HEK293T (cell line): ENCODE measurements at regions not wholly inside any gene's neighbourhood (a gene's known extent, or its start where the extent isn't known, plus 50 kb on each side); places are given as distances from the start of the nearest gene placed in this dataset.
"Not testable (repeated sequence)": the region's sequence is repeated elsewhere in the genome, so short reads cannot be mapped to it uniquely, and the experiment has no call there.

ENCODE experiments used
- CTCF ChIA-PET: fragments of 350-600 bp; formaldehyde crosslinking; extraction: SDS; loops from one replicate; lab custom pipeline; 2021; ENCODE audit warnings: antibody characterized with exemption, inconsistent platforms; lab: Yijun Ruan, JAX
- POLR2A ChIA-PET: fragments of 350-600 bp; formaldehyde crosslinking; extraction: SDS; loops from one replicate; lab custom pipeline; 2020; ENCODE audit warnings: antibody characterized with exemption, inconsistent platforms; lab: Yijun Ruan, JAX
- DNase-seq: peaks from one replicate; pipeline ENCODE4 v3.0.0; 2012; ENCODE audit warnings: mixed read lengths; ENCODE audit errors: extremely low spot score
- ARNT ChIP-seq: fragments of 450-650 bp; IDR thresholded peaks from 2 replicates; pipeline ENCODE4 v1.6.1; 2017; ENCODE audit warnings: mild to moderate bottlenecking
- BHLHE40 ChIP-seq: fragments of 450-650 bp; IDR thresholded peaks from 2 replicates; pipeline ENCODE4 v1.6.1; 2016; ENCODE audit warnings: mild to moderate bottlenecking, moderate library complexity, borderline replicate concordance
- CTBP1 ChIP-seq: fragments of 450-650 bp; IDR thresholded peaks from 2 replicates; pipeline ENCODE4 v1.6.1; 2016; ENCODE audit warnings: borderline replicate concordance
- ELF4 ChIP-seq: fragments of 450-650 bp; IDR thresholded peaks from 2 replicates; pipeline ENCODE4 v1.6.1; 2017; ENCODE audit warnings: antibody characterized with exemption
- FOXA1 ChIP-seq: fragments of 450-650 bp; IDR thresholded peaks from 2 replicates; pipeline ENCODE4 v1.6.1; 2016; ENCODE audit warnings: mild to moderate bottlenecking
- FOXK2 ChIP-seq: fragments of 450-650 bp; IDR thresholded peaks from 2 replicates; pipeline ENCODE4 v1.6.1; 2016; ENCODE audit warnings: mild to moderate bottlenecking
- FOXM1 ChIP-seq: fragments of 450-650 bp; IDR thresholded peaks from 2 replicates; pipeline ENCODE4 v1.6.1; 2017; ENCODE audit warnings: mild to moderate bottlenecking, borderline replicate concordance
- HDGF ChIP-seq: fragments of 450-650 bp; IDR thresholded peaks from 2 replicates; pipeline ENCODE4 v1.6.1; 2017; ENCODE audit warnings: antibody characterized with exemption, borderline replicate concordance
- L3MBTL2 ChIP-seq: fragments of 450-650 bp; conservative IDR thresholded peaks from 2 replicates; pipeline ENCODE4 v1.6.1; 2016; ENCODE audit warnings: mild to moderate bottlenecking
- LEF1 ChIP-seq: fragments of 450-650 bp; IDR thresholded peaks from 2 replicates; pipeline ENCODE4 v1.6.1; 2017; ENCODE audit warnings: mild to moderate bottlenecking, borderline replicate concordance
- NFRKB ChIP-seq: fragments of 450-650 bp; IDR thresholded peaks from 2 replicates; pipeline ENCODE4 v1.6.1; 2016; ENCODE audit warnings: mild to moderate bottlenecking, moderate library complexity
- SP1 ChIP-seq: fragments of 450-650 bp; IDR thresholded peaks from 2 replicates; pipeline ENCODE4 v1.6.1; 2017
- SUZ12 ChIP-seq: fragments of 450-650 bp; IDR thresholded peaks from 2 replicates; pipeline ENCODE4 v1.6.1; 2016; ENCODE audit warnings: mild to moderate bottlenecking
- TARDBP ChIP-seq: fragments of 450-650 bp; IDR thresholded peaks from 2 replicates; pipeline ENCODE4 v1.6.1; 2016
- ZNF384 ChIP-seq: fragments of 450-650 bp; IDR thresholded peaks from 2 replicates; pipeline ENCODE4 v1.6.1; 2016
- TF ChIP-seq, protein P1 (sequence below): fragments of 450-650 bp; IDR thresholded peaks from 2 replicates; pipeline ENCODE4 v1.6.1; 2016

DNA sequence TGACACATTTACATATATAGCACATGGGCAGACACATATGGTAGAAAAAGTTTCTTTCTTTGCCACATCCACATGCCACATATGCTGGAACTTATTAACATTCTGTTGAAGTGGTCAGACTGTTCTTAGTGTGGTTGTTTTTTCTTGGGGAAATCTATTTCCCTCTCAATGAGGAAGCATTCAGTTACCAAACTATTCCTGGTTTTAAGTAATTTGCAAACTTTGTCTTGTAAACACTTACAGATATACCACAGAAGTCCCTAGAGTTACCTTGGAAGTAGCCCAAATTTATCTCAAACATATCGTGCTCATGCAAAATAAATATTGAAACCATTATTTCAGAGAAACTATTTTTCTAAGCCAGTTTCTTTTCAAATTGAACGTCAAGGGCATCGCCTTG is 625.5 kb upstream of the INTU start:
- TF ChIP-seq FOXK2 (no peak), FOXA1 (no peak), LEF1 (no peak), SP1 (no peak), L3MBTL2 (no peak), HDGF (no peak), TARDBP (no peak), ZNF384 (no peak), SUZ12 (no peak), ELF4 (no peak), ARNT (no peak), BHLHE40 (no peak)
- TF ChIP-seq, protein P1, sequence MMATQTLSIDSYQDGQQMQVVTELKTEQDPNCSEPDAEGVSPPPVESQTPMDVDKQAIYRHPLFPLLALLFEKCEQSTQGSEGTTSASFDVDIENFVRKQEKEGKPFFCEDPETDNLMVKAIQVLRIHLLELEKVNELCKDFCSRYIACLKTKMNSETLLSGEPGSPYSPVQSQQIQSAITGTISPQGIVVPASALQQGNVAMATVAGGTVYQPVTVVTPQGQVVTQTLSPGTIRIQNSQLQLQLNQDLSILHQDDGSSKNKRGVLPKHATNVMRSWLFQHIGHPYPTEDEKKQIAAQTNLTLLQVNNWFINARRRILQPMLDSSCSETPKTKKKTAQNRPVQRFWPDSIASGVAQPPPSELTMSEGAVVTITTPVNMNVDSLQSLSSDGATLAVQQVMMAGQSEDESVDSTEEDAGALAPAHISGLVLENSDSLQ = no peak
- CTCF ChIA-PET = no interaction called here
- DNase-seq = no peak
- POLR2A ChIA-PET = no interaction called here

DNA sequence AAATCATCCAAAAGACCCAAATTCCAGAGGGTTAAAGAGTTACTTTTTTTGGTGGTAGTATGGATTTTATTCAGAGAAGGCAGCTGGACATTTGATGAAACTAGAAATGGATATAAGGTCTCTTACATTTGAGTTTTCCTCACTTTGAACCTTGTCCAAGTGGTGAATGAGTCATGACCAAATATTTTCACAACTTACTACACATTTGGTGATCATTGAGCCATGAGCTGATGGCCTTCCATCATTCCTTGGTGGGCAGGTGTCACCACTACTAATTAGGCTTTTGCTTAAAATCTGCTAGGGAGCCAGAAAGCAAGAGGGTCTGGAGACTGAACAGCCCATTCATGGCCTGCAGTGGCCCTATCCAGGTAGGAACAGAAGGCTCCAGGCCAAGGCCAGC is 620.2 kb upstream of the INTU start:
- POLR2A ChIA-PET = no interaction called here
- TF ChIP-seq FOXK2 (no peak), L3MBTL2 (no peak), NFRKB (no peak), CTBP1 (no peak), FOXA1 (no peak), BHLHE40 (no peak), ZNF384 (no peak), ELF4 (no peak), FOXM1 (no peak)
- TF ChIP-seq, protein P1 = no peak
- no peak for DNase-seq
- CTCF ChIA-PET = no interaction called here

DNA sequence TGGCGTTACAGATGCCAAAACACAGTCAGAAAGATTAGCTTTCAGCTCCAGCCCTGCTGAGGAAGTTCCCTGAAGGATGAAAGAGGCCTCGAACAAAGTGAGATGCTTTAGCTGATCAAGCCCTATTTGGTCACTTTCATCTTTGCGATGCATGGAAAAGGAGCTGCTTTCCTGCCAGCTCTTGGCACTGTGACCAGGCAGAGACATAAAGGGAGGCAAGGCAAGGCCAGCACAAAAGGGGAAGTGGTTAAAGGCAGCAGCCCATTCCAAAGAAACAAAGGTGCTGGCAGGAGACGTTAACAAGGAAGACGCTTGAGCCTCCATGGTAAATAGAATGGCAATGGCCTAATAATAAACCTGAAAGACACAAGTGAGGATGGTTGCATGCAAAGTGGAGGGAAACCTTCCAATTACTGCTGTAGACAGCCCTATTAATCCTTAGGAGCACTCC is 617.1 kb upstream of the INTU start:
- POLR2A ChIA-PET = no interaction called here
- no peak for DNase-seq
- CTCF ChIA-PET = no interaction called here

DNA sequence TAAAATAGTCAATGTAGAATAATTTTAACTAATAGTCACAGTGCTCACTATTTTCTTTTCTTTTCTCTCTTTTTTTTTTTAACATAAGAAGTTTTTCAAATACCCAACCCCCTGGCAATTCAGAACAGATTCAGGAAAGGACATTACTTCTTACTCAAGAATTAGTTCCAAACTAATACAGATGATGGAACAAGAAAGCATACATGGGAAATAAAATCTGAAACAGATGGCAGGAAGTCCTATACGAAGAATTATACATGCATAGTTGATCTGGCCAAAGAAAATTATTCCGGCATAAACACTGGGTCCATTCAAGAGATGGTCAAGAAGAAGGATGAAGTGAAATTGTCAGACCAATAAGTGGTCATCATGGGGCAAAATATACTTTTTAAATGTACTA is 614.4 kb upstream of the INTU start:
- ChIA-PET CTCF (no interaction called here), POLR2A (no interaction called here)
- DNase-seq = no peak
- no peak for TF ChIP-seq ZNF384
- TF ChIP-seq L3MBTL2 = no peak
- TF ChIP-seq FOXA1 = no peak
- TF ChIP-seq FOXK2 = no peak
- no peak for TF ChIP-seq ARNT
- TF ChIP-seq LEF1 = no peak
- no peak for TF ChIP-seq ELF4
- no peak for TF ChIP-seq SUZ12
- TF ChIP-seq NFRKB = no peak
- no peak for TF ChIP-seq TARDBP
- no peak for TF ChIP-seq CTBP1
- TF ChIP-seq BHLHE40 = no peak
- no peak for TF ChIP-seq SP1
- TF ChIP-seq HDGF = no peak
- TF ChIP-seq, protein P1 = no peak
- TF ChIP-seq FOXM1 = no peak

More for the DNA sequence above, 617.1 kb upstream of the INTU start:
- TF ChIP-seq, protein P1 = no peak
- TF ChIP-seq ELF4 = no peak
- no peak for TF ChIP-seq NFRKB
- TF ChIP-seq FOXK2 = no peak
- TF ChIP-seq CTBP1 = no peak
- no peak for TF ChIP-seq FOXA1
- no peak for TF ChIP-seq L3MBTL2
- no peak for TF ChIP-seq HDGF

DNA sequence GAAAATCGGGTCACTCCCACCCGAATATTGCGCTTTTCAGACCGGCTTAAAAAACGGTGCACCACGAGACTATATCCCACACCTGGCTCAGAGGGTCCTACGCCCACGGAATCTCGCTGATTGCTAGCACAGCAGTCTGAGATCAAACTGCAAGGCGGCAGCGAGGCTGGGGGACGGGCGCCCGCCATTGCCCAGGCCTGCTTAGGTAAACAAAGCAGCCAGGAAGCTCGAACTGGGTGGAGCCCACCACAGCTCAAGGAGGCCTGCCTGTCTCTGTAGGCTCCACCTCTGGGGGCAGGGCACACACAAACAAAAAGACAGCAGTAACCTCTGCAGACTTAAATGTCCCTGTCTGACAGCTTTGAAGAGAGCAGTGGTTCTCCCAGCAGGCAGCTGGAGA is 611.9 kb upstream of the INTU start:
- POLR2A ChIA-PET, CTCF ChIA-PET, DNase-seq: not testable (repeated sequence)

DNA sequence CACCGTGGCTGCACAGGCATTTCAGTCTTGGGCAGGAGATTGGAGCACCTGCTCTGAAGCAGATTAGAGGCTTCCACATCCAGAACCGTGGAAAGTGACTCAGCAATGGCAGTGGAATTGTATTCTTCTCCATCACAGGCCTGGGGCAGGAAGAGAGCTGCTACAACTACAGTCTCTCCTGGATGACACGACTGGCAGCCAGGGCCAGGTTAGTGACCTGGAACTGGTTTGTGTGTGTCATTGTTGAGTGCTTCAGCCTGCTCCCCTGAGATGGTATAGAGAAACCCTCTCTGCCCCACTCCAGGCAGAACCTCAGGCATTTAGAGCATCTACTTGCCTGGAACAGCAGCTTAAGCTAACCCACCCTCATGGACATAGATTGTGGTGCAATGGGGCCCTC is 596.5 kb upstream of the INTU start:
- CTCF ChIA-PET = no interaction called here
- POLR2A ChIA-PET = no interaction called here
- DNase-seq = no peak
- no peak for TF ChIP-seq ELF4
- TF ChIP-seq, protein P1 = no peak
- TF ChIP-seq LEF1 = no peak
- no peak for TF ChIP-seq HDGF
- TF ChIP-seq TARDBP = no peak
- no peak for TF ChIP-seq L3MBTL2
- TF ChIP-seq SP1 = no peak
- TF ChIP-seq FOXA1 = no peak
- TF ChIP-seq ARNT = no peak
- TF ChIP-seq SUZ12 = no peak
